DND-41 (cell line): ENCODE measurements at regions not wholly inside any gene's neighbourhood (a gene's known extent, or its start where the extent isn't known, plus 50 kb on each side); places are given as distances from the start of the nearest gene placed in this dataset.

ENCODE experiments used
- ATAC-seq: fragments of 200-7000 bp; cut with Tn5 transposase; 3 replicates; pipeline ENCODE4 v1.9.1; 2021; ENCODE audit warnings: low read depth; ENCODE audit not compliant: insufficient read depth
- DNase-seq: peaks from one replicate; pipeline ENCODE4 v3.0.0-alpha.2; 2020
- H2AFZ ChIP-seq: 2 replicates; pipeline ENCODE4 v1.6.0; 2012; ENCODE audit warnings: low read depth, low read length
- H3K27ac ChIP-seq: 2 replicates; pipeline ENCODE4 v1.5.1; 2012; ENCODE audit warnings: low read length, inconsistent platforms
- H3K27me3 ChIP-seq: fragments of 200-600 bp; sonication (generic); 2 replicates; pipeline ENCODE4 v1.6.0; 2012; ENCODE audit warnings: low read length, mild to moderate bottlenecking, inconsistent platforms; ENCODE audit not compliant: insufficient read depth, poor library complexity
- H3K36me3 ChIP-seq: 2 replicates; pipeline ENCODE4 v1.5.1; 2012; ENCODE audit warnings: low read length, inconsistent platforms; ENCODE audit not compliant: insufficient read depth
- H3K4me1 ChIP-seq: 2 replicates; pipeline ENCODE4 v1.5.1; 2012; ENCODE audit warnings: mild to moderate bottlenecking, low read length; ENCODE audit not compliant: insufficient read depth
- H3K4me2 ChIP-seq: 2 replicates; pipeline ENCODE4 v1.6.0; 2012; ENCODE audit warnings: mild to moderate bottlenecking, moderate library complexity, low read length, inconsistent platforms; ENCODE audit not compliant: insufficient read depth
- H3K4me3 ChIP-seq, 2 experiments: fragments of 200-600 bp in 1 of 2; shearing (Covaris generic) in 1 of 2; 2 replicates each; pipeline ENCODE4 v1.5.1; 2012 to 2016; ENCODE audit warnings: inconsistent platforms in 2 of 2, low read length in 2 of 2, mild to moderate bottlenecking in 2 of 2, low read depth in 1 of 2, moderate library complexity in 1 of 2
- H3K79me2 ChIP-seq: 2 replicates; pipeline ENCODE4 v1.6.0; 2012; ENCODE audit warnings: low read length, inconsistent platforms; ENCODE audit not compliant: insufficient read depth
- H3K9ac ChIP-seq: 2 replicates; pipeline ENCODE4 v1.6.0; 2012; ENCODE audit warnings: low read depth, mild to moderate bottlenecking, inconsistent platforms, low read length, moderate library complexity
- H3K9me3 ChIP-seq: 2 replicates; pipeline ENCODE4 v1.5.1; 2012; ENCODE audit warnings: low read length, moderate library complexity, mild to moderate bottlenecking, inconsistent platforms; ENCODE audit not compliant: insufficient read depth, severe bottlenecking
- H4K20me1 ChIP-seq: 2 replicates; pipeline ENCODE4 v1.6.0; 2012; ENCODE audit warnings: low read length; ENCODE audit not compliant: insufficient read depth
- EZH2 ChIP-seq: IDR thresholded peaks from 3 replicates; pipeline ENCODE4 v1.6.1; 2012; ENCODE audit warnings: borderline replicate concordance, low read depth, mild to moderate bottlenecking, moderate library complexity, low read length, inconsistent platforms; ENCODE audit not compliant: severe bottlenecking
- TF ChIP-seq, protein P1 (sequence below): IDR thresholded peaks from 2 replicates; pipeline ENCODE4 v1.5.1; 2012; ENCODE audit warnings: borderline replicate concordance, low read length, moderate library complexity, mild to moderate bottlenecking; ENCODE audit not compliant: poor library complexity, severe bottlenecking; ENCODE audit errors: extremely low read depth

DNA sequence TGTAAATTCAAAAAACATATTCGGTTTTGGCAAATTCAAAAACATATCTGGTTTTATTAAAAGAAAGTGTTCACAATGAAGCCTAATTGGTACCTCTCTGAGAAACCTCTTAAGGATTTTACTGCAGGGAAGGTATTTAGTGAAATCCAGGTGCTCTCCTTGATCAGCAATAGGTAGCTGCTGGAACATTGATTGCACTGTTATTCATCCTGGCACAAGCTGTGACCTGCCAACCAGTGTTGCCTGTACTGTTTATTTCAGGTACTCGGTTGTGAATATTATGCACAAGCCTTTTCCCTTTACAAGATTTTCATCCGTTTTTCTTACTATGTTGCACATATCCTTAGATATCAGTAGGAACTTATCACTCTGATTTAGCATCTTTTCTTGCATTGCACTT, 155.8 kb upstream of the ZEB2 start:
- H4K20me1 ChIP-seq = no peaks in the 10 kb centered on the region
- H3K9me3 ChIP-seq = no peaks in the 10 kb centered on the region
- H3K4me2 ChIP-seq = no peak overlapping the region
- no peak overlapping the region for H3K4me3 ChIP-seq
- no peak overlapping the region for H2AFZ ChIP-seq
- TF ChIP-seq EZH2 = no peak
- TF ChIP-seq, protein P1, sequence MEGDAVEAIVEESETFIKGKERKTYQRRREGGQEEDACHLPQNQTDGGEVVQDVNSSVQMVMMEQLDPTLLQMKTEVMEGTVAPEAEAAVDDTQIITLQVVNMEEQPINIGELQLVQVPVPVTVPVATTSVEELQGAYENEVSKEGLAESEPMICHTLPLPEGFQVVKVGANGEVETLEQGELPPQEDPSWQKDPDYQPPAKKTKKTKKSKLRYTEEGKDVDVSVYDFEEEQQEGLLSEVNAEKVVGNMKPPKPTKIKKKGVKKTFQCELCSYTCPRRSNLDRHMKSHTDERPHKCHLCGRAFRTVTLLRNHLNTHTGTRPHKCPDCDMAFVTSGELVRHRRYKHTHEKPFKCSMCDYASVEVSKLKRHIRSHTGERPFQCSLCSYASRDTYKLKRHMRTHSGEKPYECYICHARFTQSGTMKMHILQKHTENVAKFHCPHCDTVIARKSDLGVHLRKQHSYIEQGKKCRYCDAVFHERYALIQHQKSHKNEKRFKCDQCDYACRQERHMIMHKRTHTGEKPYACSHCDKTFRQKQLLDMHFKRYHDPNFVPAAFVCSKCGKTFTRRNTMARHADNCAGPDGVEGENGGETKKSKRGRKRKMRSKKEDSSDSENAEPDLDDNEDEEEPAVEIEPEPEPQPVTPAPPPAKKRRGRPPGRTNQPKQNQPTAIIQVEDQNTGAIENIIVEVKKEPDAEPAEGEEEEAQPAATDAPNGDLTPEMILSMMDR = no peak
- H3K27ac ChIP-seq = no peak overlapping the region
- no peak for DNase-seq
- no peaks in the 10 kb centered on the region for H3K79me2 ChIP-seq
- ATAC-seq = no peak
- no peaks in the 10 kb centered on the region for H3K27me3 ChIP-seq
- no peak overlapping the region for H3K9ac ChIP-seq
- H3K4me1 ChIP-seq = no peaks in the 10 kb centered on the region
- H3K36me3 ChIP-seq = no peaks in the 10 kb centered on the region

DNA sequence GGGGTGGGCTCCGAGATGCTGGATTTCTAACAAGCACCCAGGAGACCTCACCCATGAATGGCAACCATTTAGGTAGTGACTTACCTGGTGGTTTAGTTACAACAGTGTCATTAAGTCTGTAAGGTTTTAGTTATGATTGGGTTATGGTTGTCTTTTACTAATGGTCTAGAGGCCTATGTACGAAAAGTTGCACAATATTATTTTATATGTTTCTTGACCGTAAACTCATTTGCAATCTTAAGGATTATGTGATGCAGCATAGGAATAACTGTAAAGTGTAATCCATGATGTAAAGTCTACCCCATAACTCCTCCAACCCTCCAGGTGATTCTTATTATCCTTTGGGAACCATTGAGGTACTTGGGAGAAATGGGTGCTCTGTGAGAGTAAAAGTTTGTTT, 155.4 kb upstream of the ZEB2 start:
- Histone ChIP-seq H4K20me1 (no peaks in the 10 kb centered on the region), H3K79me2 (no peaks in the 10 kb centered on the region), H2AFZ (no peak overlapping the region), H3K36me3 (no peaks in the 10 kb centered on the region), H3K9me3 (no peaks in the 10 kb centered on the region), H3K27me3 (no peaks in the 10 kb centered on the region), H3K4me3 (no peak overlapping the region), H3K4me2 (no peak overlapping the region), H3K27ac (no peak overlapping the region), H3K9ac (no peak overlapping the region), H3K4me1 (no peaks in the 10 kb centered on the region)
- DNase-seq (no peak), ATAC-seq (no peak)
- no peak for TF ChIP-seq EZH2
- TF ChIP-seq, protein P1 = no peak

DNA sequence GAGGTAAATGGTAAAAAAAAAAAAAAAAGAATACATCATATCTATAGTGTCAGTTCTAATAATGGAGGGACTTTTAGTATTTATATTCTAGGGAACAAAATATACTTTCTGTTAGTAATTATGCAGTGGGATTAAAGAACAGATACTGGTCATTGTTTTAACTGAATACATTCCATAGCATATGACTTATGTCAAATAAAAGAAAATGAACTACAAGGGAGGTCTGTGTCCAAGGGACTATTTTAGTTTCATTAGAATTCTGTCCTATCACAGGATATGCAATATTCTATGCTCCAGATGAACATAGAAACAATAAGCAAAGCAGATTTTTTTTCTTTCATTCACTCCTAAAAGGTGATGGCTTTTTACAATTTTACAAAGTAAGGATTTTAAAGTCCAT, 154.2 kb upstream of the ZEB2 start:
- Histone ChIP-seq H3K9me3 (no peaks in the 10 kb centered on the region), H3K4me2 (no peak overlapping the region), H3K9ac (no peak overlapping the region), H2AFZ (no peak overlapping the region), H3K4me3 (no peak overlapping the region), H3K4me1 (no peaks in the 10 kb centered on the region), H3K27me3 (no peaks in the 10 kb centered on the region), H3K36me3 (no peaks in the 10 kb centered on the region), H3K27ac (no peak overlapping the region), H3K79me2 (no peaks in the 10 kb centered on the region), H4K20me1 (no peaks in the 10 kb centered on the region)
- no peak for ATAC-seq
- TF ChIP-seq, protein P1 = no peak
- no peak for TF ChIP-seq EZH2
- no peak for DNase-seq

DNA sequence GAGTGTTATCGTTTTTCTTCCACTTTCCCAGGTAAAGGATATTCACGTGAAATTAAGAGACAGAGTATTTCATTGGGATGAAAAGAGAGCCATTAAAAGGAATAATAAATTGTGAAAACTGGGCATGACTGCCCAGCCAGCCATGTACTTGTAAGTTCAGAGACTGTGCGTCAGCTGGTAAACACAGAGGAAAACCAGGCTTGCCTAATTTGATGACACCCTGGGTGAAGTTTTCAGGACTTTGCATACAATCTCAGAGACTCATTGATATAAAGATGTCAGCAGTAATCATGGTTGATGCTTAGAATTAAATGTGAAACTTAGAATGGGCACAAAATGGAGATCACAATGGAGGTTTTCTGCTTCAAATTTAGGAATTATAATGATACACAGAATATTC, 153.5 kb upstream of the ZEB2 start:
- no peak for TF ChIP-seq EZH2
- TF ChIP-seq, protein P1 = no peak
- Histone ChIP-seq H4K20me1 (no peaks in the 10 kb centered on the region), H3K79me2 (no peaks in the 10 kb centered on the region), H3K4me1 (no peaks in the 10 kb centered on the region), H2AFZ (no peak overlapping the region), H3K4me2 (no peak overlapping the region), H3K36me3 (no peaks in the 10 kb centered on the region), H3K27me3 (no peaks in the 10 kb centered on the region), H3K9ac (no peak overlapping the region), H3K4me3 (no peak overlapping the region), H3K27ac (no peak overlapping the region), H3K9me3 (no peaks in the 10 kb centered on the region)
- ATAC-seq (no peak), DNase-seq (no peak)
